ENCODE measurements at regions not wholly inside any gene's neighbourhood (a gene's known extent, or its start where the extent isn't known, plus 50 kb on each side); places are given as distances from the start of the nearest gene placed in this dataset.

- DNase-seq = no peak
Observed at GRCh38 chr13:76654263-76654662, 231.9 kb downstream of the KCTD12 start.

DNA sequence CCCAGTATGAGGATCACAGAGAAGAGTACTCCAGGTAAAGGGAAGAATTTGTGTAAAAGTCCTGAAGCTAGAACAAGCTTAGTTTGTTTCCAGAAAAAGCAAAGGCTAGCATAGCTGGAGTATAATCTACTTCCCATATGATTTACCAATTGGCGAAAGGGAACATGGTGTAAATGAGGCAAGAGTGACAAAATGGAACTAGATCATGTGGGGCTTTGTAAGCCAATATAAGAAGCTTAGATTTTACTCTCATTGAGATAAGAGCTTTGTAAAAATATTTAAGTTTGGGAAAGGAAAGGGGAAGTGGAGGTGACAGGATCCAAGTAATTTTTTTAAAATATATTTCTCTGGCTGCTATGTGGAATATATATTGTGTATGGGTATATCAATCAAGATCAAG, 234.9 kb downstream of the KCTD12 start:
- no peak for DNase-seq

DNA sequence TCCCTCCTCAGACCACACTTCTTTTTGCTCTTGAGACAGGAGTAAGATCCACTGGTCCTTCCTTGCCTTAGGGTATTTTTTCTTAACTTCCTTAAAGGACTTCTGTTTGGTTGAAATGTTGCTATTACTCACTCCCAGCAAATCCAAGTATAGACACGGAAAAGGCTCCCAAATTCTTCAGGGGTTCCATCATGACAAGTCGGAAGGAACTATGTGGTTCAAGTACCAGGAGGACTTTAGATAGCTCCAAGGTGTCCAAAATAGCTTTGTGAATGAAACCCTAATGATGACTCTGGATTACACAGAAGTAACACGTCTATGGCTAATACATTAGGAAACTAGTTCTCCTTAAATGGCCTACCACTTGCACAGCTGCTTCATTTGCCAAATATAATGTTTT, 238.7 kb downstream of the KCTD12 start:
- DNase-seq = no peak

GRCh38 chr13:76646946-76647345, 239.3 kb downstream of the KCTD12 start:
- DNase-seq = no peak

DNA sequence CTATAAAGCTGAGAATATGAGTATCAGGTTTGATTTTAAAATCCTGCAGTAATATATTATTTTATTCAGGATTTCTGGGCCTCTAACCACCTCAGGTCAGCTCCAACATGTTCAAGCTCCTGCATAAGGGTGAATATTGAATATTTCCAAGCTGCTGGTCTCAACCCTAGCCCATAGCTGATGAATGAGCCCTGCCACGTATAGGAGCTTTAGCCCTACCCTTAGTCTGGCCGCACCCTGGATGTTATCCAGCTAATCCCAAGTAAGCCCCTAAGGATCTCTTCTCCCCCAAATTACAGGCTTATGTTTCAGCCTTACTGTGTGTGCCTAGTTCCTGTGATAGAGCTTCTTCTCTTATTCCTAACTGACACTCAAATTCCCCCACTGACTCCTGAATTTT, 240.6 kb downstream of the KCTD12 start:
- no peak for DNase-seq

DNA sequence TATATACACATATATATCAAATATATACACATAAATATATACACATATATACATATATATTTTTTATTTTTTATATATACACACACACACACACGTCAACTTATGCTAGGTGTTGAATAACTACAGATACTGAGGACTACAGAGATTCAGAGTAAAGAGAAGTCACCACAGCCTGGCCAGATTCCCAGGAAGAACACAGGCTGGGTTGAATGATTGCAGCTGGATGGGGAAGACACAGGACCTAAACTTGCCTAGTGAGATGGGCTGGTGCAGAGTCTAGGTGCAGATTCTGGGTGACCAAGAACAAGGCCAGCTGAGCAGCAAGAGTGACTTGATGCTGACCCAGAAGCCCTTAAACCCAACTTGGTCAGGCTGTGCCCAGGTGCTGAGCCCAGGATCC, 241.3 kb downstream of the KCTD12 start:
- DNase-seq = no peak

DNA sequence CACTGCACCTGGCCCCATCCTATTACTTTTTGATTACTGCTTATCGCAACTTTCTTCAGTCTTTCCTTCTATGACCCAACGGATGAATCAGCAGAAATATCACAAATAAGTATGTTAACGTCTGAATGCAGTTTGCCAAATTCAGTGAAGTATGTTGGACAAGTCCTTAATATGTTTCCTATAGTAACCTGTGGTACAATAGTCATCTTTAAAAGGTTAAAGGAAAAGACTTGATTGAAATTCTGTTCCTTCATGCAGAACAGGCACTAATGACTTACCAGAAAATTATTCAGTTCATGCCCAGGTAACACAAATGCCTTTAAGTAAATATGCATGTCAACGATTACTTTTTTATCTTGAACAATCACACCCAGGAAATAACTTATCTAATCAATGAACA, 242.6 kb downstream of the KCTD12 start:
- no peak for DNase-seq

- no peak for DNase-seq
Observed at GRCh38 chr13:76641056-76641455, 245.1 kb downstream of the KCTD12 start.

GRCh38 chr13:76638882-76639281, 247.3 kb downstream of the KCTD12 start:
- no peak for DNase-seq

GRCh38 chr13:76638181-76638580, 248.0 kb downstream of the KCTD12 start:
- DNase-seq = no peak

GRCh38 chr13:76637641-76638141, 248.5 kb downstream of the KCTD12 start:
- no peak for DNase-seq

GRCh38 chr13:76636829-76637228, 249.4 kb downstream of the KCTD12 start:
- DNase-seq = no peak

DNA sequence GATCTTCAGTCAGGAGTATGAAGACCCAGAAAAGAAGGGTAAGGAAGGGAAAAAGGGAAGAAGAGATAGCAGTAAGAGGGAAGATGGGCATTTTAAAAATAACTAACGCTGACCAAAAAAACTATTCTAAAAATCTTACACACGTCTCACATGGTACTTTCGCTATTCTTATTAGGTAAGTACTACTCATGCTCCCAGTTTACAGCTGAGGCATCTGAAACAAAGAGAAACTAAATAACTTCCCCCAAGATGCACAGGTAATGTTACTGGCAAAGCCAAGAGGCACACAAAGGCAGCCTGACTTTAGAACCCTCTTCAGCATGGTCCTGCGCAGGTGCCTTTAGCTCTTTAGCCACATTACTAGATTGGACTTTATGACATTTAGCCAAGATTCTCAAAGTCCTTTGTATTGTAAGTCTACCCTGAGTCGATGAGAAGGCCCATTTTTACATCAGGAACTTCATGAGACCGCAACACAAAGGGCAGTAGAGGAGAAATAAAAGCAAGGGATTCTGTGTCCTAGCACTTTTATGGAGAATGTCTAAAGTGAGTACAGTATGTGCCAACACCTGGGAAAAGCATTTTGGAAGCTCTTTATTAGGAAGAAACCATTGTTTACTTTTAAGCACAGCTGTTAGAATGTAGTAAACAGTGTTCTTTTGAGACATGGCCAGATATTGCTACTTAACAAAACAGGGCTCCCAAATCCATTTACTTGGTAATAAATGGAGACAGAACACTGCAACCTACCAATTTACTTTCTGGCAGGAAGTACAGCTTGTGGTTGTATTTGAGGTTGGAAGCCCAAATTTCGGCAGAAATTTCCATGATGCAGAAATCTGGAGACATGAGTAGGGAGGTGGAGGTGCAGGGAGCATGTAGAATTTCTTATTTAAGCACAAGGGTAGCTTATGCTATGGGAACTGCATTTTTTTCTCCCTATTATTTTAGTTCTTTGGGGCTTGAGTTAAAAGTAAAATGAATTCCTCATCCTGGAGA, 250.7 kb downstream of the KCTD12 start:
- no peak for DNase-seq

DNA sequence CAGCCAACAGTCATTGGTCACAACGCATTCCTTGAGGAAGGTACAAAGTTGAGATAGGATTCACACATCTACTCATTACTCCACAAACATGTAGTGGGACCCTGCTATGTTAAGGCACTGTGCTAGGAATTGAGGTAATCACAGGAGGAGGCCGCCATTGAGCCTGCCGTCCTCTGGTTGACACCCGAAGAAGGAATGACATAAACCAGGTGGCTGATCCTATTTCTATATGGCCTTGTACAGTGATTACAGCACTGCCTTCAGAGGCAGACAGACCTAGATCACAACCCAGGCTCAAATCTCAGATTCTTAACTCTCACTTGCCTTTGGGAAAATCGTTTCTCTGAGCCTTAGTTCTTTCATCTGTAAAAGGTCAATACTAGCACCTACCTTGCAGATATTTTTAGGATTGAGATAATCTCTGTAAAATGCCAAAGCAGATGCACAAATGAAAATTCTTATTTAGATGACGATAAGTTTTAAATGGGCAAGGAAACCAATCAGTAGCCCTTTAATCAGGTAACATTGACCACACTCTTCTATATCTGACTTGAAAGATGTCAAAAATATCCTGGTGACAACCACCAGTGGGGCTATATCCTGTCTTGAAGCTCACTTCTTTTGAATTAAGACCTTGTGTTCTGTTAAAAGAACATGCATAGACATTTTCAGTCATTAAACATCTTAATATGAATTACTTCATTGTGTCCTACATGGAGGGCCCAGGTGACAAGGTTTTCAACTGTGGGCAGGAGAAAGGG, 251.6 kb downstream of the KCTD12 start:
- no peak for DNase-seq

GRCh38 chr13:76632401-76633044, 253.7 kb downstream of the KCTD12 start:
- DNase-seq = no peak

GRCh38 chr13:76630629-76631230, 255.5 kb downstream of the KCTD12 start:
- DNase-seq = no peak

- DNase-seq = no peak
Observed at GRCh38 chr13:76622315-76623040, 263.7 kb downstream of the KCTD12 start.

DNA sequence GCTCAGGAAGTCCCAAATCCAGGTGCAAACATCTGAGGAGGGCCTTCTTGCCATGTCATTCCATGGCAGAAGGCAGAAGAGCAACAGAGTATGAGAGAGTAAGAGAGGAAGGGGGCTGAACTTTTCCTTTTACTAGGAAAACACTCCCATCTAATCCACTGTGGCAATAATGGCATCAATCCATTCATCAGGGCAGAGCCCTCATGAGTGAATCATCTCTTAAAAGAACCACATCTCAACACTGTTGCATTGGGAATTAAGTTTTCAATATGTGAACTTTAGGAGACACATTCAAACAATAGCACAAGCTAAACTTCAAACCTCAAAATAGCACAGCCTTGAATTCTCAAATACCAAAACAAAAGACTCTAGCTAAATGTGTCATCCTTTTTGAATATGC, 264.5 kb downstream of the KCTD12 start:
- DNase-seq = no peak

GRCh38 chr13:76620036-76620435, 266.2 kb downstream of the KCTD12 start:
- DNase-seq = no peak

DNA sequence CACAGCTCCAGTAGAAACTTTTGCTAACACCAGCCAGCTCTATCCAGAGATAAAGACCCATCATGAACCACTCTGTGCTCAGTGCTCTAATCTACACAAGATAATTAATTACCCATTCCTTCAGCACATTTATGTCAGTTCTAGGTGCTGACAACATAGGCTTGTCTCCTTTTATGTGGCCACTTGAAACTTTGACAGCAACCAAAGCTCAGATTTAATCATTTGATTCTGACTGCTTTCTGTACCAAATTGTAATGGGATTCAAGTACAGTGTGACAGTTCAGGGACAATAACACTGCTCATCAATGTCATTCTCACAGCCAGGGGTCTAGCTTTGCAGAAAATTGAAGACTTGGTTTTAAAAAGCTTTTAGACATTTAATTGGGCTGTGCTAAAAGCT, 266.6 kb downstream of the KCTD12 start:
- DNase-seq = no peak

GRCh38 chr13:76610819-76611415, 275.3 kb downstream of the KCTD12 start:
- DNase-seq = no peak

GRCh38 chr13:76609643-76610042, 276.6 kb downstream of the KCTD12 start:
- no peak for DNase-seq
